ENCODE measurements at regions not wholly inside any gene's neighbourhood (a gene's known extent, or its start where the extent isn't known, plus 50 kb on each side); places are given as distances from the start of the nearest gene placed in this dataset.
"Not testable (repeated sequence)": the region's sequence is repeated elsewhere in the genome, so short reads cannot be mapped to it uniquely, and the experiment has no call there.

DNA sequence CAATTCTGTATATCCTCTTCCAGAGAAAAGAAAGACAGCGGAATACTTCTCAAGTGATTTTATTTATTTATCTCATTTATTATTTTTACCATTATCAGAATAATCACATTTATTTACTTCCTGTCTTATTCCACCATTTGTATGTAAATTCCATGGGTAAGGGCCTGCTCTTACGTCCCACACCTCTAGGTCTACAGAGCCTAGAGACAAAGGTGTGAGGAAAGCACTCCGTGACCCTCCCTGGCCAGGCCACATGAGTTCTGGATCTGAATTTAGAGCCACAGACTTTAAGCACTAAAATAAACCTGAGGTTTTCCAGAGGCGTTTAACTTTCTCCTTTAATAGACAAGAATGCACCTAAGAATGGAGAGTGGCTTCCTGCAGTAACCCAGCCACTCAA, 85.3 kb upstream of the CTSV start:
- in situ Hi-C loops (cut with HindIII; ENCODE audit: low sequenced_read_pairs), result no loop called here
- no peak for DNase-seq (ENCODE audit: low spot score)

GRCh38 chr9:97110696-97111095, 71.8 kb upstream of the CTSV start:
- in situ Hi-C loops (cut with HindIII; ENCODE audit: low sequenced_read_pairs), result no loop called here
- DNase-seq (ENCODE audit: low spot score), result no peak

DNA sequence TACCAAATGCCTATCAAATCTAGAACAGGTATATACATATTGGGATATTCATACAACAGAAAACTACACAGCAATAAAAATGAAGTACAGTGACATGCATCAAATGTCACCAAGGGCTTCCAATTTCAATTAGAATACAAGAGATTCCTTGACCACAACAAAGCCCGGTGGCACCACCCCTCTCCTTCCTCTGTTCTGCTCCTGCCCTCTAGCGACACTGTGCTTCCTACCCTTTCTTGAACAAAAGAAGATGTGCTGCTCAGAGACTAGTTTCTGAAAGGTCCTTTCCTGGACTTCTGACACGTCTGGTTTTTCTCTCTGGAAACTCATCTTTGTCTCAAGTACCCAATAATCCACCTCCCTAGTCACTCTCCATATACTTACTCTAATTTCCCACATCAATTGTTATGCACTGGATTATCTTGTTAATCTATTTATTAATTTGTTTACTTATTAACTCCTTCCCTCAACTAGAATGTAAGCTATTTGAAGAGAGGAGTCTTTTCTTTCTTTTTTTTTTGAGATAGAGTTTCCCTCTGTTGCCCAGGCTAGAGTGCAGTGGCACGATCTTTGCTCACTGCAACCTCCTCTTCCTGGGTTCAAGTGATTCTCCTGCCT, 70.4 kb upstream of the CTSV start:
- DNase-seq (ENCODE audit: low spot score), result peak; percentile 24
- in situ Hi-C loops (cut with HindIII; ENCODE audit: low sequenced_read_pairs), result no loop called here

DNA sequence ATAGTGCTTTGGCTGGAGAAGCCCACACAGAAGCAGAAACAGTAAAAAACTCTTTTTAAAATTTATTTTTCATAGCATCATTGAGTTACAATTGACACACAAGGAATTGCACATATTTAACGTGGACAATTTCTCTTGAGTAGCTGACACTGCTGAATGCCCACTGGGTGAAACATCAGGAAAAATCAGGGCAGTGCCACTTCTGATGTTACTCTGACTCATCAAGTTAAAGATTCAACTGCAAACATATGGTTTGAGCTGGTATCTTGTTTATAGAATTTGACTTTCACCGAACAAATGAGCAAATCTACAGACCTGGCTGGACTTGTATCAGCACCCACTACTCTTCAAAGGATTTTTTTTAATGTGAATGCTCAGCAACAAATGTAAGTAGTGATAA, 66.3 kb upstream of the CTSV start:
- in situ Hi-C loops (cut with HindIII; ENCODE audit: low sequenced_read_pairs); DNase-seq (ENCODE audit: low spot score): not testable (repeated sequence)

DNA sequence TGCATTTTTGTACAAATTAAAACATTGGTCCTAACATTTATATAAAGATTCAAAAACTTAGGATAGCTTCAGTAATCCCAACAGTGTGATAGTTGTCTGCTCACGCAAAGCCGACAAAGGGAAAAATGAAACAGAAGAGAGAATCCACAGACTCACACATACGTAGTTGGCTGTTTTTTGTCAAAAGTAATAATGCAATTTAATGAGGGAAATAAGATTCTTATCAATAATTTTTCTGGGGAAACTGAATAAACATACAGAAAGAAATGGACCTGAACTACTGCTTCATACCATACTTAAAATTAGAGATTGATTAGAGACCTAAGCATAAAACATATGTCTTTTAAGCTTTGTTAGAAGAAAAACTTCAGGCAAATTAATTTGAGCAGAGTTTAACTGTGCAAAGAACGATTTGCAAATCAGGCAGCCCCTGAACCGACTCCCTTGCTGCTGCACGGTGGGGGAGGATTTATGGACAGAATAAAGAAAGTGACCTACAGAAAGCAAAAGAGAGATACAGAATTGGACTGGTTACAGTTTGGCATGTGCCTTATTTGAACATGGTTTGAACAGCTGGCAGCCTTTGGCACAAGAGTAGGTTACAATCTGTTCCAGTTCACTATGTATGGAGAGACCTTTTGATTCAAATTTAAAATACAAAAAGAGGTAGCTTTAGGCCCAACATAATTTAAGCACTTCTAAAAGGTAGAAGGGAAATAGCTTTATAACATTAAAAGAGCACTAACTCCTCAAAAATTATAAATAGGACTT, 64.9 kb upstream of the CTSV start:
- peak; percentile 1 for DNase-seq (ENCODE audit: low spot score)
- in situ Hi-C loops (cut with HindIII; ENCODE audit: low sequenced_read_pairs), result not testable (repeated sequence)

- DNase-seq (ENCODE audit: low spot score); in situ Hi-C loops (cut with HindIII; ENCODE audit: low sequenced_read_pairs): not testable (repeated sequence)
Measured at GRCh38 chr9:97099540-97099939, 60.6 kb upstream of the CTSV start.

GRCh38 chr9:97096793-97097192, 57.9 kb upstream of the CTSV start:
- DNase-seq (ENCODE audit: low spot score), result no peak
- in situ Hi-C loops (cut with HindIII; ENCODE audit: low sequenced_read_pairs), result no loop called here

GRCh38 chr9:97089361-97089760, 50.4 kb upstream of the CTSV start:
- DNase-seq (ENCODE audit: low spot score); in situ Hi-C loops (cut with HindIII; ENCODE audit: low sequenced_read_pairs): not testable (repeated sequence)

Measured in G401 (cell line).